GM10248 (cell line): ENCODE measurements at regions not wholly inside any gene's neighbourhood (a gene's known extent, or its start where the extent isn't known, plus 50 kb on each side); places are given as distances from the start of the nearest gene placed in this dataset.

Experiments used
- CTCF ChIA-PET: fragments of 300-600 bp; sonication (Branson Sonifier 250); formaldehyde crosslinking; extraction: SDS; loops from one replicate; lab custom pipeline; 2021; ENCODE audit warnings: antibody characterized with exemption; lab: Yijun Ruan, JAX
- POLR2A ChIA-PET: fragments of 350-650 bp; sonication (Branson Sonifier 250); formaldehyde crosslinking; extraction: SDS; loops from one replicate; lab custom pipeline; 2020; ENCODE audit warnings: antibody characterized with exemption; lab: Yijun Ruan, JAX
- DNase-seq: peaks from one replicate; pipeline ENCODE4 v3.0.0; 2012; ENCODE audit errors: extremely low spot score
- TF ChIP-seq, protein P1 (sequence below): IDR thresholded peaks from 2 replicates; pipeline ENCODE4 v1.5.1; 2012; ENCODE audit warnings: mild to moderate bottlenecking, low read depth; ENCODE audit errors: extremely low read depth, missing control alignments, control extremely low read depth

- ChIA-PET POLR2A (no interaction called here), CTCF (no interaction called here)
- no peak for DNase-seq
- TF ChIP-seq, protein P1, sequence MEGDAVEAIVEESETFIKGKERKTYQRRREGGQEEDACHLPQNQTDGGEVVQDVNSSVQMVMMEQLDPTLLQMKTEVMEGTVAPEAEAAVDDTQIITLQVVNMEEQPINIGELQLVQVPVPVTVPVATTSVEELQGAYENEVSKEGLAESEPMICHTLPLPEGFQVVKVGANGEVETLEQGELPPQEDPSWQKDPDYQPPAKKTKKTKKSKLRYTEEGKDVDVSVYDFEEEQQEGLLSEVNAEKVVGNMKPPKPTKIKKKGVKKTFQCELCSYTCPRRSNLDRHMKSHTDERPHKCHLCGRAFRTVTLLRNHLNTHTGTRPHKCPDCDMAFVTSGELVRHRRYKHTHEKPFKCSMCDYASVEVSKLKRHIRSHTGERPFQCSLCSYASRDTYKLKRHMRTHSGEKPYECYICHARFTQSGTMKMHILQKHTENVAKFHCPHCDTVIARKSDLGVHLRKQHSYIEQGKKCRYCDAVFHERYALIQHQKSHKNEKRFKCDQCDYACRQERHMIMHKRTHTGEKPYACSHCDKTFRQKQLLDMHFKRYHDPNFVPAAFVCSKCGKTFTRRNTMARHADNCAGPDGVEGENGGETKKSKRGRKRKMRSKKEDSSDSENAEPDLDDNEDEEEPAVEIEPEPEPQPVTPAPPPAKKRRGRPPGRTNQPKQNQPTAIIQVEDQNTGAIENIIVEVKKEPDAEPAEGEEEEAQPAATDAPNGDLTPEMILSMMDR = no peak
Observed at GRCh38 chr18:54004828-54005227, 219.6 kb downstream of the MBD2 start.

DNA sequence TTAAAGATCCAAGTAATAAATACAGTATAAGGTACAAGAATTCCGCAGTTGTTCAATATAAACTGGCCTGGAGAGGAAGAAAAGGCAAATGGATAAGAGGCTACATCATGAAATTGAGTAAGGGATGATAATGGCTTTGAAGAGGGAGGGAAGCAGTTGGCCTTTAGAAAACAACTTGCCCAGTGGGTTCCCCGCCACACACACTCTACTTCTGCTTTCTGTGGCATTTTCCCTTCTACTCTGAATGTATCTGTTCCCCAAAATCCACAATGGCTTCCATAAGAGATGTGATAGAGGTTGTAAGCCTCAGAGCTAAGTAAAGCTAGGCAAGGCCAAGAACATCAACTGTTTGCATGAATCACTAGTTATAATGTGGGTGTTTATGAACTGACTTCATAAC is 221.3 kb downstream of the MBD2 start:
- no peak for DNase-seq
- TF ChIP-seq, protein P1 = no peak
- POLR2A ChIA-PET = no interaction called here
- CTCF ChIA-PET = no interaction called here

- DNase-seq = no peak
- CTCF ChIA-PET = no interaction called here
- POLR2A ChIA-PET = no interaction called here
- TF ChIP-seq, protein P1 = no peak
Observed at GRCh38 chr18:53997064-53997463, 227.4 kb downstream of the MBD2 start.

DNA sequence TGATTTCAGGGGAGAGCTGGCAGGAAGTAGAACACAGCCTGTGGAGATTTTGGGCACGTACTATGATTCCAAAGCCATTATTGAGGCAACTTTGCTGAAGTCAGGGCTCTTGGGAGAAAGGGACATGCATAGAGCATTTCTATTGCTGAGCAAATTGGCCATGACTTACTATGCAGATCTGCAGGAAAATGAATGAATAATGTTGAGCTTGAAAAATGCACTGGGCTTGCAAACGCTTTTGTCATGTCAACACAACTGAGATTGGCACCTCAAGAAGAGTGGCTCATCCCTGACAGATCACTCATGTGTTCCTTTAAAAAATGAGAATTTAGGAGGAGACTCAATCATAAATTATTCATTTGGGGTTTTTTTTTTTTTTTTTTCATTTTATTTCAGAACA is 230.5 kb downstream of the MBD2 start:
- ChIA-PET POLR2A (no interaction called here), CTCF (no interaction called here)

GRCh38 chr18:53991805-53992204 is 232.7 kb downstream of the MBD2 start:
- TF ChIP-seq, protein P1 = no peak
- no peak for DNase-seq
- ChIA-PET CTCF (interaction anchor here (0.9 kb wide), 1 partner anchor 11 kb away, joined by 3 read pairs; no protein-coding TSS in a partner anchor), POLR2A (no interaction called here)

More for the DNA sequence above, 230.5 kb downstream of the MBD2 start:
- DNase-seq = no peak
- TF ChIP-seq, protein P1 = no peak

GRCh38 chr18:53991202-53991601 is 233.3 kb downstream of the MBD2 start:
- CTCF ChIA-PET = no interaction called here
- POLR2A ChIA-PET = no interaction called here
- no peak for DNase-seq
- TF ChIP-seq, protein P1 = no peak

- no peak for DNase-seq
- ChIA-PET CTCF (no interaction called here), POLR2A (no interaction called here)
- TF ChIP-seq, protein P1 = no peak
Observed at GRCh38 chr18:53990485-53990884, 234.0 kb downstream of the MBD2 start.
